ENCODE measurements at regions not wholly inside any gene's neighbourhood (a gene's known extent, or its start where the extent isn't known, plus 50 kb on each side); places are given as distances from the start of the nearest gene placed in this dataset.
A peak's percentile ranks its signal among the peaks of the same experiment; 100 is the strongest.

DNA sequence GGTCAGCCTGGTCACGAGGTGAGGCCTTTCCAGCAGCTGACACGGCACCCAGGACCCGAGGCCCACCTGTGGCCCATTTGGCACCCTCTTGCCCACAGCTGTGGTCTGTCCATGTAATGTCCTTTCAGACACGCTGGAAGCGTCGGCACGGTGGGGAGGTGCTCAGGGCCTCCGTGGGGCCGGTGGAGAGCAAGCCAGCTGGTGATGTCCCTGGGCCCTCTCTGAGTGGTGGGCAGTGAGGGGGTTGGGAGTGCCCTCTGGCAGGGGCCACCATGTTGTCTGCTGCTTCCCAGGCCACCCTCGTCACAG, 97.3 kb upstream of the ZNF469 start:
- CTCF ChIA-PET: no interaction called here

GRCh38 chr16:88286301-88286923, 96.3 kb upstream of the ZNF469 start:
- no peak for TF ChIP-seq SUZ12 (IDR thresholded peaks at IDR 0.05)
- no peak for TF ChIP-seq LEF1 (IDR thresholded peaks at IDR 0.05; ENCODE audit: borderline replicate concordance)
- TF ChIP-seq BHLHE40 (IDR thresholded peaks at IDR 0.05; ENCODE audit: borderline replicate concordance): no peak
- TF ChIP-seq SP1 (IDR thresholded peaks at IDR 0.05): no peak
- TF ChIP-seq ELF4 (IDR thresholded peaks at IDR 0.05): no peak
- TF ChIP-seq FOXM1 (IDR thresholded peaks at IDR 0.05; ENCODE audit: borderline replicate concordance): no peak
- TF ChIP-seq TARDBP (IDR thresholded peaks at IDR 0.05): no peak
- TF ChIP-seq PKNOX1 (IDR thresholded peaks at IDR 0.05): no peak
- ChIA-PET POLR2A (no interaction called here), CTCF (no interaction called here)
- DNase-seq (ENCODE audit: extremely low spot score): no peak

More for the DNA sequence above, 97.3 kb upstream of the ZNF469 start:
- POLR2A ChIA-PET: no interaction called here
- no peak for DNase-seq (ENCODE audit: extremely low spot score)
- TF ChIP-seq HDGF (IDR thresholded peaks at IDR 0.05; ENCODE audit: borderline replicate concordance) (no peak), SUZ12 (IDR thresholded peaks at IDR 0.05) (no peak), L3MBTL2 (conservative IDR thresholded peaks at IDR 0.05) (no peak), FOXK2 (IDR thresholded peaks at IDR 0.05) (no peak), BHLHE40 (IDR thresholded peaks at IDR 0.05; ENCODE audit: borderline replicate concordance) (no peak), ARNT (IDR thresholded peaks at IDR 0.05) (no peak), SP1 (IDR thresholded peaks at IDR 0.05) (no peak), FOXA1 (IDR thresholded peaks at IDR 0.05) (no peak), NFRKB (IDR thresholded peaks at IDR 0.05) (no peak), TARDBP (IDR thresholded peaks at IDR 0.05) (no peak), ZNF384 (IDR thresholded peaks at IDR 0.05) (no peak), ELF4 (IDR thresholded peaks at IDR 0.05) (no peak)

- CTCF ChIA-PET: no interaction called here
- peak; percentile 75 for DNase-seq (ENCODE audit: extremely low spot score)
- POLR2A ChIA-PET: no interaction called here
- TF ChIP-seq FOXM1 (IDR thresholded peaks at IDR 0.05; ENCODE audit: borderline replicate concordance) (no peak), SP1 (IDR thresholded peaks at IDR 0.05) (no peak), LEF1 (IDR thresholded peaks at IDR 0.05; ENCODE audit: borderline replicate concordance) (no peak), ELF4 (IDR thresholded peaks at IDR 0.05) (no peak), L3MBTL2 (conservative IDR thresholded peaks at IDR 0.05) (no peak), PKNOX1 (IDR thresholded peaks at IDR 0.05) (no peak)
Measured at GRCh38 chr16:88287219-88287618, 95.5 kb upstream of the ZNF469 start.

DNA sequence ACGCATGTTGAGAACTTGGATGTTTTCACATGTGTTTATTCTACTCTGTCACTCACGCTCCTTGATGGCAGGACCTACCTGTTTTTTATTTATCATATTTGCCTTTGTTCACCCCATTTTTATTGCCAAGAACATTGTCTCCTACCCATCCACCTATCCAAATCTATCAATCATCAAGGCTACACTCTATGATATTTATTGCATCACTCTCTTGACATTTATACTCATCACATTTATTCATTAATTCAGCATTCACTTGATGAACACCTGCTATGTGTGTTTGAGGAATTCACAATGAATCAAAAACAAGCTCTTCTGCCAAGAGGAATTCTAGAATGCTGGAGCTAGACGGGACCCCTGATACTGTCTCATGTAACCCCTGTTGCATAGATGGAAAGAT, 94.5 kb upstream of the ZNF469 start:
- no peak for TF ChIP-seq L3MBTL2 (conservative IDR thresholded peaks at IDR 0.05)
- TF ChIP-seq FOXA1 (IDR thresholded peaks at IDR 0.05): no peak
- no peak for TF ChIP-seq ZNF384 (IDR thresholded peaks at IDR 0.05)
- TF ChIP-seq NFRKB (IDR thresholded peaks at IDR 0.05): no peak
- TF ChIP-seq CTBP1 (IDR thresholded peaks at IDR 0.05; ENCODE audit: borderline replicate concordance): no peak
- no peak for TF ChIP-seq PKNOX1 (IDR thresholded peaks at IDR 0.05)
- TF ChIP-seq HDGF (IDR thresholded peaks at IDR 0.05; ENCODE audit: borderline replicate concordance): no peak
- no peak for TF ChIP-seq FOXM1 (IDR thresholded peaks at IDR 0.05; ENCODE audit: borderline replicate concordance)
- no peak for TF ChIP-seq ELF4 (IDR thresholded peaks at IDR 0.05)
- TF ChIP-seq BHLHE40 (IDR thresholded peaks at IDR 0.05; ENCODE audit: borderline replicate concordance): no peak
- TF ChIP-seq FOXK2 (IDR thresholded peaks at IDR 0.05): no peak
- TF ChIP-seq TARDBP (IDR thresholded peaks at IDR 0.05): no peak
- TF ChIP-seq SUZ12 (IDR thresholded peaks at IDR 0.05): no peak
- no peak for TF ChIP-seq SP1 (IDR thresholded peaks at IDR 0.05)
- TF ChIP-seq ARNT (IDR thresholded peaks at IDR 0.05): no peak
- TF ChIP-seq LEF1 (IDR thresholded peaks at IDR 0.05; ENCODE audit: borderline replicate concordance): no peak
- ChIA-PET CTCF (no interaction called here), POLR2A (no interaction called here)
- no peak for DNase-seq (ENCODE audit: extremely low spot score)

DNA sequence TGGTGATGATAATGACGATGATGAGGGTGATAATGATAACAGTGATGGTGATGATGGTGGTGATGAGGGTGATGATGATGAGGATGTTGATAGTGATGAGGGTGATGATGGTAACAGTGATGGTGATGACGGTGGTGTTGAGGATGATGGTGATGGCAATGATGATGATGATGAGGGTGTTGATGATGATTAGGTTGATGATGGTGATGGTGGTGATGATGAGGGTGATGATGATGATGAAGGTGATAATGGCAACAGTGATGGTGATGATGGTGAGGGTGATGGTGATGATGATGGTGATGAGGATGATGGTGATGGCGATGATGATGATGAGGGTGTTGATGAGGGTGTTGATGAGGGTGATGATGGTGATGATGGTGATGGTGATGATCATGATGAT, 93.8 kb upstream of the ZNF469 start:
- TF ChIP-seq BHLHE40 (IDR thresholded peaks at IDR 0.05; ENCODE audit: borderline replicate concordance): no peak
- no peak for TF ChIP-seq HDGF (IDR thresholded peaks at IDR 0.05; ENCODE audit: borderline replicate concordance)
- TF ChIP-seq TARDBP (IDR thresholded peaks at IDR 0.05): no peak
- no peak for TF ChIP-seq FOXA1 (IDR thresholded peaks at IDR 0.05)
- no peak for TF ChIP-seq ELF4 (IDR thresholded peaks at IDR 0.05)
- no peak for TF ChIP-seq SP1 (IDR thresholded peaks at IDR 0.05)
- no peak for TF ChIP-seq FOXM1 (IDR thresholded peaks at IDR 0.05; ENCODE audit: borderline replicate concordance)
- TF ChIP-seq L3MBTL2 (conservative IDR thresholded peaks at IDR 0.05): no peak
- no peak for TF ChIP-seq LEF1 (IDR thresholded peaks at IDR 0.05; ENCODE audit: borderline replicate concordance)
- TF ChIP-seq ARNT (IDR thresholded peaks at IDR 0.05): no peak
- no peak for TF ChIP-seq FOXK2 (IDR thresholded peaks at IDR 0.05)
- no peak for TF ChIP-seq PKNOX1 (IDR thresholded peaks at IDR 0.05)
- no peak for TF ChIP-seq SUZ12 (IDR thresholded peaks at IDR 0.05)
- TF ChIP-seq CTBP1 (IDR thresholded peaks at IDR 0.05; ENCODE audit: borderline replicate concordance): no peak; the same call in 1 of the 2 replicates
- ChIA-PET CTCF (no interaction called here), POLR2A (no interaction called here)
- no peak for DNase-seq (ENCODE audit: extremely low spot score)

- no peak for TF ChIP-seq NFRKB (IDR thresholded peaks at IDR 0.05)
- TF ChIP-seq ELF4 (IDR thresholded peaks at IDR 0.05): no peak
- no peak for TF ChIP-seq CTBP1 (IDR thresholded peaks at IDR 0.05; ENCODE audit: borderline replicate concordance)
- no peak for TF ChIP-seq L3MBTL2 (conservative IDR thresholded peaks at IDR 0.05)
- TF ChIP-seq FOXM1 (IDR thresholded peaks at IDR 0.05; ENCODE audit: borderline replicate concordance): no peak
- no peak for TF ChIP-seq SUZ12 (IDR thresholded peaks at IDR 0.05)
- TF ChIP-seq FOXK2 (IDR thresholded peaks at IDR 0.05): no peak
- TF ChIP-seq FOXA1 (IDR thresholded peaks at IDR 0.05): no peak
- TF ChIP-seq HDGF (IDR thresholded peaks at IDR 0.05; ENCODE audit: borderline replicate concordance): no peak
- TF ChIP-seq LEF1 (IDR thresholded peaks at IDR 0.05; ENCODE audit: borderline replicate concordance): no peak
- TF ChIP-seq ZNF384 (IDR thresholded peaks at IDR 0.05): no peak
- TF ChIP-seq PKNOX1 (IDR thresholded peaks at IDR 0.05): no peak
- TF ChIP-seq SP1 (IDR thresholded peaks at IDR 0.05): no peak
- no peak for TF ChIP-seq BHLHE40 (IDR thresholded peaks at IDR 0.05; ENCODE audit: borderline replicate concordance)
- ChIA-PET CTCF (no interaction called here), POLR2A (no interaction called here)
- DNase-seq (ENCODE audit: extremely low spot score): no peak
Measured at GRCh38 chr16:88289561-88289960, 93.2 kb upstream of the ZNF469 start.
